KMS-11 (cell line): ENCODE measurements at regions not wholly inside any gene's neighbourhood (a gene's known extent, or its start where the extent isn't known, plus 50 kb on each side); places are given as distances from the start of the nearest gene placed in this dataset.

Source experiments
- H2AFZ ChIP-seq: fragments of 200-600 bp; sonication (generic); 2 replicates; pipeline ENCODE4 v1.6.1; 2016; ENCODE audit warnings: antibody characterized with exemption, mixed run types, low read depth
- H3K27ac ChIP-seq: fragments of 200-600 bp; sonication (generic); 2 replicates; pipeline ENCODE4 v1.6.1; 2016; ENCODE audit warnings: mild to moderate bottlenecking, mixed run types
- H3K27me3 ChIP-seq: fragments of 200-600 bp; sonication (generic); 2 replicates; pipeline ENCODE4 v1.6.1; 2017; ENCODE audit warnings: mild to moderate bottlenecking, low read depth, mixed run types, moderate library complexity; ENCODE audit not compliant: insufficient read depth
- H3K36me3 ChIP-seq: fragments of 200-600 bp; sonication (generic); 2 replicates; pipeline ENCODE4 v1.6.1; 2017; ENCODE audit warnings: mild to moderate bottlenecking, mixed run types; ENCODE audit not compliant: insufficient read depth
- H3K4me1 ChIP-seq: fragments of 200-600 bp; sonication (generic); 2 replicates; pipeline ENCODE4 v1.6.1; 2016; ENCODE audit warnings: mild to moderate bottlenecking, low read depth, mixed run types; ENCODE audit not compliant: poor library complexity, severe bottlenecking
- H3K4me2 ChIP-seq: fragments of 200-600 bp; sonication (generic); 2 replicates; pipeline ENCODE4 v1.7.0; 2016; ENCODE audit warnings: mild to moderate bottlenecking, mixed run types
- H3K4me3 ChIP-seq: fragments of 200-600 bp; sonication (generic); IDR thresholded peaks from 2 replicates; pipeline ENCODE4 v1.6.1; 2017; ENCODE audit warnings: low read depth, low read length, mixed read lengths; ENCODE audit not compliant: insufficient read depth
- H3K79me2 ChIP-seq: fragments of 200-600 bp; sonication (generic); 2 replicates; pipeline ENCODE4 v1.6.1; 2016; ENCODE audit warnings: low read depth, mixed run types; ENCODE audit not compliant: insufficient read depth
- H3K9ac ChIP-seq: fragments of 200-600 bp; sonication (generic); 2 replicates; pipeline ENCODE4 v1.6.1; 2016; ENCODE audit warnings: mild to moderate bottlenecking, mixed run types
- H4K20me1 ChIP-seq: fragments of 200-600 bp; sonication (generic); 2 replicates; pipeline ENCODE4 v1.6.1; 2016; ENCODE audit warnings: mild to moderate bottlenecking, mixed run types; ENCODE audit not compliant: insufficient read depth
- CTCF ChIP-seq: fragments of 200-600 bp; sonication (generic); conservative IDR thresholded peaks from 2 replicates; pipeline ENCODE4 v1.6.1; 2017; ENCODE audit warnings: low read depth, mild to moderate bottlenecking, antibody characterized with exemption, low read length, moderate library complexity, mixed read lengths

GRCh38 chr11:24122291-24122690 lies 374.6 kb upstream of the LUZP2 start:
- Histone ChIP-seq H4K20me1 (no peaks in the 10 kb centered on the region), H3K4me3 (no peak overlapping the region), H3K27ac (no peak overlapping the region), H2AFZ (no peak overlapping the region), H3K79me2 (no peaks in the 10 kb centered on the region), H3K4me1 (no peaks in the 10 kb centered on the region), H3K36me3 (no peaks in the 10 kb centered on the region), H3K4me2 (no peak overlapping the region), H3K9ac (no peak overlapping the region), H3K27me3 (no peaks in the 10 kb centered on the region)
- no peak for TF ChIP-seq CTCF

- no peaks in the 10 kb centered on the region for H3K27me3 ChIP-seq
- no peak overlapping the region for H2AFZ ChIP-seq
- no peak for TF ChIP-seq CTCF
- H3K79me2 ChIP-seq = no peaks in the 10 kb centered on the region
- peaks cover 5% of the 10 kb centered on the region for H3K4me1 ChIP-seq
- no peak overlapping the region for H3K4me3 ChIP-seq
- H4K20me1 ChIP-seq = no peaks in the 10 kb centered on the region
- H3K4me2 ChIP-seq = no peak overlapping the region
- H3K27ac ChIP-seq = no peak overlapping the region
- no peak overlapping the region for H3K9ac ChIP-seq
- H3K36me3 ChIP-seq = no peaks in the 10 kb centered on the region
These were observed 372.0 kb upstream of the LUZP2 start for GRCh38 chr11:24124876-24125275.

- Histone ChIP-seq H3K36me3 (no peaks in the 10 kb centered on the region), H3K4me3 (no peak overlapping the region), H4K20me1 (no peaks in the 10 kb centered on the region), H3K27ac (no peak overlapping the region), H3K27me3 (no peaks in the 10 kb centered on the region), H3K9ac (no peak overlapping the region), H3K4me1 (peaks cover 5% of the 10 kb centered on the region), H3K4me2 (no peak overlapping the region), H2AFZ (no peak overlapping the region), H3K79me2 (no peaks in the 10 kb centered on the region)
- TF ChIP-seq CTCF = no peak
These were observed 365.2 kb upstream of the LUZP2 start for GRCh38 chr11:24131698-24132097.

- TF ChIP-seq CTCF = no peak
- Histone ChIP-seq H3K27me3 (no peaks in the 10 kb centered on the region), H3K4me2 (no peak overlapping the region), H3K4me1 (peaks cover 5% of the 10 kb centered on the region), H3K4me3 (no peak overlapping the region), H3K36me3 (no peaks in the 10 kb centered on the region), H3K9ac (no peak overlapping the region), H2AFZ (no peak overlapping the region), H3K79me2 (no peaks in the 10 kb centered on the region), H3K27ac (no peak overlapping the region), H4K20me1 (no peaks in the 10 kb centered on the region)
These were observed 364.4 kb upstream of the LUZP2 start for GRCh38 chr11:24132471-24132870.
